ENCODE measurements at regions not wholly inside any gene's neighbourhood (a gene's known extent, or its start where the extent isn't known, plus 50 kb on each side); places are given as distances from the start of the nearest gene placed in this dataset.
A peak's percentile ranks its signal among the peaks of the same experiment; 100 is the strongest.

GRCh38 chr15:48060396-48060795, 60.4 kb upstream of the SLC24A5 start:
- no peaks in the 10 kb centered on the region for H3K36me3 ChIP-seq
- peak overlapping the region; percentile 14 to 77 for H3K27ac ChIP-seq
- no peaks in the 10 kb centered on the region for H3K9me3 ChIP-seq
- intact Hi-C loops (cut with DNase I): loop anchor here (5.0 to 10.0 kb wide), 2 partner anchors 343 to 586 kb away; partner anchors contain the start of gene SEMA6D
- TF ChIP-seq, protein P1, sequence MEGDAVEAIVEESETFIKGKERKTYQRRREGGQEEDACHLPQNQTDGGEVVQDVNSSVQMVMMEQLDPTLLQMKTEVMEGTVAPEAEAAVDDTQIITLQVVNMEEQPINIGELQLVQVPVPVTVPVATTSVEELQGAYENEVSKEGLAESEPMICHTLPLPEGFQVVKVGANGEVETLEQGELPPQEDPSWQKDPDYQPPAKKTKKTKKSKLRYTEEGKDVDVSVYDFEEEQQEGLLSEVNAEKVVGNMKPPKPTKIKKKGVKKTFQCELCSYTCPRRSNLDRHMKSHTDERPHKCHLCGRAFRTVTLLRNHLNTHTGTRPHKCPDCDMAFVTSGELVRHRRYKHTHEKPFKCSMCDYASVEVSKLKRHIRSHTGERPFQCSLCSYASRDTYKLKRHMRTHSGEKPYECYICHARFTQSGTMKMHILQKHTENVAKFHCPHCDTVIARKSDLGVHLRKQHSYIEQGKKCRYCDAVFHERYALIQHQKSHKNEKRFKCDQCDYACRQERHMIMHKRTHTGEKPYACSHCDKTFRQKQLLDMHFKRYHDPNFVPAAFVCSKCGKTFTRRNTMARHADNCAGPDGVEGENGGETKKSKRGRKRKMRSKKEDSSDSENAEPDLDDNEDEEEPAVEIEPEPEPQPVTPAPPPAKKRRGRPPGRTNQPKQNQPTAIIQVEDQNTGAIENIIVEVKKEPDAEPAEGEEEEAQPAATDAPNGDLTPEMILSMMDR (IDR thresholded peaks at IDR 0.05): no peak
- no peak overlapping the region for H3K4me3 ChIP-seq
- no peaks in the 10 kb centered on the region for H3K27me3 ChIP-seq
- H3K4me1 ChIP-seq: peaks cover 4 to 16% of the 10 kb centered on the region in 2 donors
- no peak for DNase-seq (ENCODE audit: low spot score in 2 of 2)

- TF ChIP-seq, protein P1 (IDR thresholded peaks at IDR 0.05): no peak
- DNase-seq (ENCODE audit: low spot score in 2 of 2): no peak
- Histone ChIP-seq H3K27ac (no peak overlapping the region), H3K27me3 (no peaks in the 10 kb centered on the region), H3K4me1 (peaks cover 4 to 16% of the 10 kb centered on the region in 2 donors), H3K4me3 (no peak overlapping the region), H3K9me3 (no peaks in the 10 kb centered on the region), H3K36me3 (no peaks in the 10 kb centered on the region)
- intact Hi-C loops (cut with DNase I): loop anchor here (5.0 to 10.0 kb wide), 2 partner anchors 344 to 587 kb away; partner anchors contain the start of gene SEMA6D
Measured at GRCh38 chr15:48061605-48062004, 59.2 kb upstream of the SLC24A5 start.

GRCh38 chr15:48062148-48062872, 58.5 kb upstream of the SLC24A5 start:
- intact Hi-C loops (cut with DNase I): loop anchor here (5.0 to 10.0 kb wide), 2 partner anchors 345 to 588 kb away; partner anchors contain the start of gene SEMA6D

DNA sequence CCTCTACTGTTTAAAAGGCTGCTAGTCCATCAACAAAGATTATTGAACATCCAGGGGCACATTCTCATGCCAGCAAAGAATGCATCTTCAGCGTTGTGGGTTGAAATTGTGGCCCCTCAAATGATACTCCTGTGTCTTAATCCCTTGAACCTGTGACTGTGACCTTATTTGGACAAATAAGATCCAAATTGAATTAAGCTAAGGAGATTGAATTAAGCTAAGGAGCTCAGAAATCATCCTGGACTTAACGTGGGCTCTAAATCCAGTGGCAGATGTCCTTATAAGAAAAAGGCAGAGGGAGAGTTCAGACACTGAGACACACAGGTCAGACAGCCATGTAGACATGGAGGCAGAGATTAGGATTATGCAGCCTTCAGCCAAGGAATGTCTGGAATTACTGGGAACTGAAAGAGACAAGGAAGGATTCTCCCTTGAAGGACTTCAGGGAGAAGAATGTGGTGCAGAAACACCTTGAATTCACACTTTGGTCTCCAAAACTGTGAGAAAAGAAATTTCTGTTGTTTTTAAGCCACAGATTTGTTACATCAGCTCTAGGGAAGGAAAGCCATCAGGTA, 57.3 kb upstream of the SLC24A5 start:
- H3K27me3 ChIP-seq: no peaks in the 10 kb centered on the region
- no peak for DNase-seq (ENCODE audit: low spot score in 2 of 2)
- H3K27ac ChIP-seq: no peak overlapping the region
- no peak overlapping the region for H3K4me3 ChIP-seq
- peaks cover 4 to 13% of the 10 kb centered on the region in 2 donors for H3K4me1 ChIP-seq
- H3K9me3 ChIP-seq: no peaks in the 10 kb centered on the region
- TF ChIP-seq, protein P1 (IDR thresholded peaks at IDR 0.05): no peak
- no peaks in the 10 kb centered on the region for H3K36me3 ChIP-seq
- intact Hi-C loops (cut with DNase I): loop anchor here (5.0 to 10.0 kb wide), 2 partner anchors 346 to 589 kb away; partner anchors contain the start of gene SEMA6D

More at GRCh38 chr15:48062148-48062872, 58.5 kb upstream of the SLC24A5 start:
- TF ChIP-seq, protein P1 (IDR thresholded peaks at IDR 0.05): no peak
- Histone ChIP-seq H3K4me1 (peaks cover 4 to 16% of the 10 kb centered on the region in 2 donors), H3K4me3 (no peak overlapping the region), H3K27ac (no peak overlapping the region), H3K36me3 (no peaks in the 10 kb centered on the region), H3K27me3 (no peaks in the 10 kb centered on the region), H3K9me3 (no peaks in the 10 kb centered on the region)
- DNase-seq (ENCODE audit: low spot score in 2 of 2): no peak

- Histone ChIP-seq H3K4me1 (peaks cover 4 to 13% of the 10 kb centered on the region in 2 donors), H3K36me3 (no peaks in the 10 kb centered on the region), H3K27me3 (no peaks in the 10 kb centered on the region), H3K4me3 (no peak overlapping the region), H3K27ac (no peak overlapping the region), H3K9me3 (no peaks in the 10 kb centered on the region)
- intact Hi-C loops (cut with DNase I): loop anchor here (2.0 to 10.0 kb wide), 3 partner anchors 158 to 590 kb away; partner anchors contain the start of gene SEMA6D
- TF ChIP-seq, protein P1 (IDR thresholded peaks at IDR 0.05): no peak
- DNase-seq (ENCODE audit: low spot score in 2 of 2): no peak
Measured at GRCh38 chr15:48064421-48064820, 56.4 kb upstream of the SLC24A5 start.

Data from ascending aorta (tissue), 2 donors.